ENCODE measurements at regions not wholly inside any gene's neighbourhood (a gene's known extent, or its start where the extent isn't known, plus 50 kb on each side); places are given as distances from the start of the nearest gene placed in this dataset.
"Not testable (repeated sequence)": the region's sequence is repeated elsewhere in the genome, so short reads cannot be mapped to it uniquely, and the experiment has no call there.

- Histone ChIP-seq H2BK15ac (replicated peaks; ENCODE audit: low read depth) (no peak overlapping the region), H3K4me3 (ENCODE audit: low read length) (no peak overlapping the region), H3K23ac (ENCODE audit: low read length) (no peak overlapping the region), H3K79me1 (ENCODE audit: low read length) (no peaks in the 10 kb centered on the region), H4K5ac (ENCODE audit: low read length) (no peak overlapping the region), H3K4me2 (ENCODE audit: low read length) (no peak overlapping the region), H3K79me2 (ENCODE audit: control insufficient read depth, insufficient read depth, low read length) (no peaks in the 10 kb centered on the region), H2BK5ac (ENCODE audit: low read length) (no peak overlapping the region), H3K56ac (ENCODE audit: low read length) (no peak overlapping the region), H4K8ac (ENCODE audit: low read depth, low read length) (no peak overlapping the region), H3K36me3 (ENCODE audit: control insufficient read depth, insufficient read depth, low read length) (no peaks in the 10 kb centered on the region), H3K4me1 (ENCODE audit: control insufficient read depth, low read depth, low read length) (peaks cover 1% of the 10 kb centered on the region), H3K27ac (ENCODE audit: low read depth, low read length) (no peak overlapping the region), H3K27me3 (ENCODE audit: insufficient read depth, low read length, poor library complexity) (no peaks in the 10 kb centered on the region), H3K18ac (ENCODE audit: low read length) (no peak overlapping the region), H2AK5ac (ENCODE audit: low read length) (no peak overlapping the region), H2BK120ac (ENCODE audit: low read depth, low read length) (no peak overlapping the region), H3K4ac (ENCODE audit: low read depth, low read length) (no peak overlapping the region), H3K9ac (ENCODE audit: low read length) (no peak overlapping the region)
- no peak for DNase-seq
Observed at GRCh38 chr2:85947593-85947992, 58.8 kb upstream of the ST3GAL5 start.

DNA sequence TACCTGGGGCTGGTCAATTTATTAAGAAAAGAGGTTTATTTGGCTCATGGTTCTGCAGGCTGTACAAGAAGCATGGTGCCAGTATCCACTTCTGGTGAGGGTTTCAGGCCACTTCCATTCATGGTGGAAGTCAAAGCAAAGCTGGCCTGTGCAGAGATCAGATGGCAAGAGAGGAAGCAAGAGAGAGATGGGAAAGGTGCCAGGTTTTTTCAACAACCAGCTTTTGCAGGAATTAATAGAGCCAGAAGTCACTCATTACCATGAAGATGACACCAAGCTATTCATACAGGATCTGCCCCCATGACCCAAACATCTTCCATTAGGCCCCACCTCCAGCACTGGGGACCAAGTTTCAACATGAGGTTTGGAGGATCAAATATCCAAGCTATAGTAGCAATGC lies 56.8 kb upstream of the ST3GAL5 start:
- H3K79me1 ChIP-seq (ENCODE audit: low read length) = no peaks in the 10 kb centered on the region
- H3K4me2 ChIP-seq (ENCODE audit: low read length) = no peak overlapping the region
- no peak overlapping the region for H2AK5ac ChIP-seq (ENCODE audit: low read length)
- H3K27ac ChIP-seq (ENCODE audit: low read depth, low read length) = no peak overlapping the region
- no peak overlapping the region for H2BK120ac ChIP-seq (ENCODE audit: low read depth, low read length)
- H3K27me3 ChIP-seq (ENCODE audit: insufficient read depth, low read length, poor library complexity) = no peaks in the 10 kb centered on the region
- DNase-seq = no peak
- no peak overlapping the region for H3K4ac ChIP-seq (ENCODE audit: low read depth, low read length)
- no peak overlapping the region for H3K4me3 ChIP-seq (ENCODE audit: low read length)
- no peak overlapping the region for H3K18ac ChIP-seq (ENCODE audit: low read length)
- no peaks in the 10 kb centered on the region for H3K36me3 ChIP-seq (ENCODE audit: control insufficient read depth, insufficient read depth, low read length)
- no peak overlapping the region for H4K5ac ChIP-seq (ENCODE audit: low read length)
- no peaks in the 10 kb centered on the region for H3K4me1 ChIP-seq (ENCODE audit: control insufficient read depth, low read depth, low read length)
- no peak overlapping the region for H3K9ac ChIP-seq (ENCODE audit: low read length)
- H4K8ac ChIP-seq (ENCODE audit: low read depth, low read length) = no peak overlapping the region
- H3K23ac ChIP-seq (ENCODE audit: low read length) = no peak overlapping the region
- H2BK15ac ChIP-seq (replicated peaks; ENCODE audit: low read depth) = no peak overlapping the region
- H2BK5ac ChIP-seq (ENCODE audit: low read length) = no peak overlapping the region
- H3K79me2 ChIP-seq (ENCODE audit: control insufficient read depth, insufficient read depth, low read length) = no peaks in the 10 kb centered on the region
- H3K56ac ChIP-seq (ENCODE audit: low read length) = no peak overlapping the region

DNA sequence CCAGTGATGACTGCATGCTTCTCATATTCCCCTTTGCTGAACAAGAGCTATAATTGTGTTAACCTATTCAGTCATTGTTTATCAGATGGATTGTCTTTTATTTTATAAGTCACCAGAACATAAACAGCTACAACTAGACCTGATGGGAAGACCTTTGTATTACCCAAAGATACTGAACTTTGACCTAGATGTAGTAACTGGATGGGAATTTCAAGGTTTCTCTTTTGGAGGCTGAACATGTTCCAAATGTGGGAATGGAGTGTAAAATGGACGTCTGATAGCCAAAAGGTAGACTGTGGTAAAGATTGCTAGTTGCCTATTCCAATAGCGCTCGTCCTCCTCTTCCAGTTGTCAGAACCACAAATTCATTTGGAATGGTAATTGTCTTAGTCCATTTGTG lies 56.4 kb upstream of the ST3GAL5 start:
- Histone ChIP-seq H3K36me3 (ENCODE audit: control insufficient read depth, insufficient read depth, low read length) (no peaks in the 10 kb centered on the region), H2AK5ac (ENCODE audit: low read length) (no peak overlapping the region), H3K27ac (ENCODE audit: low read depth, low read length) (no peak overlapping the region), H4K8ac (ENCODE audit: low read depth, low read length) (no peak overlapping the region), H2BK15ac (replicated peaks; ENCODE audit: low read depth) (no peak overlapping the region), H3K79me2 (ENCODE audit: control insufficient read depth, insufficient read depth, low read length) (no peaks in the 10 kb centered on the region), H4K5ac (ENCODE audit: low read length) (no peak overlapping the region), H3K18ac (ENCODE audit: low read length) (no peak overlapping the region), H3K9ac (ENCODE audit: low read length) (no peak overlapping the region), H3K4ac (ENCODE audit: low read depth, low read length) (no peak overlapping the region), H3K4me1 (ENCODE audit: control insufficient read depth, low read depth, low read length) (no peaks in the 10 kb centered on the region), H2BK5ac (ENCODE audit: low read length) (no peak overlapping the region), H3K4me3 (ENCODE audit: low read length) (no peak overlapping the region), H3K4me2 (ENCODE audit: low read length) (no peak overlapping the region), H2BK120ac (ENCODE audit: low read depth, low read length) (no peak overlapping the region), H3K79me1 (ENCODE audit: low read length) (no peaks in the 10 kb centered on the region), H3K23ac (ENCODE audit: low read length) (no peak overlapping the region), H3K56ac (ENCODE audit: low read length) (no peak overlapping the region), H3K27me3 (ENCODE audit: insufficient read depth, low read length, poor library complexity) (no peaks in the 10 kb centered on the region)
- DNase-seq = no peak
- WGBS (ENCODE audit: extremely low coverage, insufficient coverage, low lambda C conversion rate) = no CpG with 5 or more reads among the region's 3 CpGs

DNA sequence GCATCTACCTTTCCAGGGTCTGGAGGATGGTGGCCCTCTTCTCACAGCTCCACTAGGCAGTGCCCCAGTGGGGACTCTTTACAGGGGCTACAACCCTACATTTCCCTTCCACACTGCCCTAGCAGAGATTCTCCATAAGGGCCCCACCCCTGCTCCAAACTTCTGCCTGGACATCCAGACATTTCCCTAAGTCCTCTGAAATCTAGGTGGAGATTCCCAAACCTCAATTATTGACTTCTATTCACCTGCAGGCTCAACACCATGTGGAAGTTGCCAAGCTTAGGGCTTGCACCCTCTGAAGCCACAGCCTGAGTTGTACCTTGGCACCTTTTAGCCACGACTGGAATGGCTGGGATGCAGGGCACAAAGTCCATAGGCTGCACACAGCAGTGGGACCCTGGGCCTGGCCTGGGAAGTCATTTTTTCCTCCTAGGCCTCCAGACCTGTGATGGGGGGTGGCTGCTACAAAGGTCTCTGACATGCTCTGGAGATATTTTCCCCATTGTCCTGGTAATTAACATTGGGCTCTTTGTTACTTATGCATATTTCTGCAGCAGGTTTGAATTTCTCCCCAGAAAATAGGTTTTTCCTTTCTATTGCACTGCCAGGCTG lies 53.7 kb upstream of the ST3GAL5 start:
- Histone ChIP-seq H3K4ac (ENCODE audit: low read depth, low read length) (no peak overlapping the region), H2BK120ac (ENCODE audit: low read depth, low read length) (no peak overlapping the region), H3K56ac (ENCODE audit: low read length) (no peak overlapping the region), H3K27ac (ENCODE audit: low read depth, low read length) (no peak overlapping the region), H2AK5ac (ENCODE audit: low read length) (no peak overlapping the region), H4K8ac (ENCODE audit: low read depth, low read length) (no peak overlapping the region), H3K23ac (ENCODE audit: low read length) (no peak overlapping the region), H3K18ac (ENCODE audit: low read length) (no peak overlapping the region), H4K5ac (ENCODE audit: low read length) (no peak overlapping the region), H3K36me3 (ENCODE audit: control insufficient read depth, insufficient read depth, low read length) (no peaks in the 10 kb centered on the region), H3K9ac (ENCODE audit: low read length) (no peak overlapping the region), H2BK5ac (ENCODE audit: low read length) (no peak overlapping the region), H3K79me2 (ENCODE audit: control insufficient read depth, insufficient read depth, low read length) (no peaks in the 10 kb centered on the region), H3K4me3 (ENCODE audit: low read length) (no peak overlapping the region), H3K79me1 (ENCODE audit: low read length) (no peaks in the 10 kb centered on the region), H3K4me2 (ENCODE audit: low read length) (no peak overlapping the region), H3K27me3 (ENCODE audit: insufficient read depth, low read length, poor library complexity) (no peaks in the 10 kb centered on the region), H3K4me1 (ENCODE audit: control insufficient read depth, low read depth, low read length) (peaks cover under 1% of the 10 kb centered on the region), H2BK15ac (replicated peaks; ENCODE audit: low read depth) (no peak overlapping the region)
- WGBS (ENCODE audit: extremely low coverage, insufficient coverage, low lambda C conversion rate) = no CpG with 5 or more reads among the region's 1 CpG
- DNase-seq = no peak

- not testable (repeated sequence) for H3K27me3 ChIP-seq (ENCODE audit: insufficient read depth, low read length, poor library complexity); H3K23ac ChIP-seq (ENCODE audit: low read length); H3K4me3 ChIP-seq (ENCODE audit: low read length); H2BK120ac ChIP-seq (ENCODE audit: low read depth, low read length); H2BK15ac ChIP-seq (replicated peaks; ENCODE audit: low read depth); H3K18ac ChIP-seq (ENCODE audit: low read length); H3K36me3 ChIP-seq (ENCODE audit: control insufficient read depth, insufficient read depth, low read length); H3K4me2 ChIP-seq (ENCODE audit: low read length); H3K4ac ChIP-seq (ENCODE audit: low read depth, low read length); H3K27ac ChIP-seq (ENCODE audit: low read depth, low read length); H2BK5ac ChIP-seq (ENCODE audit: low read length); H4K5ac ChIP-seq (ENCODE audit: low read length); H4K8ac ChIP-seq (ENCODE audit: low read depth, low read length); H3K9ac ChIP-seq (ENCODE audit: low read length); H3K79me2 ChIP-seq (ENCODE audit: control insufficient read depth, insufficient read depth, low read length); H3K79me1 ChIP-seq (ENCODE audit: low read length); H3K4me1 ChIP-seq (ENCODE audit: control insufficient read depth, low read depth, low read length); DNase-seq; H3K56ac ChIP-seq (ENCODE audit: low read length); H2AK5ac ChIP-seq (ENCODE audit: low read length)
- WGBS (ENCODE audit: extremely low coverage, insufficient coverage, low lambda C conversion rate) = no CpG with 5 or more reads among the region's 2 CpGs
Observed at GRCh38 chr2:85941490-85941889, 52.7 kb upstream of the ST3GAL5 start.

DNA sequence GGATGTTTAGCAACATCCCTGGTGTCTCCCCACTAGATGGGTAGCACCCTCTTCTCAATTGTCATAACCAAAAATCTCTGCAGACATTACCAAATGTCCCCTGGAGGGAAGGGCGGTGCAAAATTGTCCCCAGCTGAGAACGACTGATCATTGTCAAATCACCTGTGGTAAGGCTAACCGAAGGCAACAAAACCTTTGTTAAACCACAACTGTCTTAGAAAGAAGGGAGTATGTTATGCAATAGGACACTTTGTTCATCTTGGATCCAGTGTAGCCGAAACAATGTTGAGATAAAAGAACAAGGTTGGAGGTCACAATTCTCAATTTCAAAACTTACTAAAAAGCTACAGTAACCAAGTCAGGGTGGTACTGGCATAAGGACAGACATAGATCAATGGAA lies 50.3 kb upstream of the ST3GAL5 start:
- no peak overlapping the region for H2BK5ac ChIP-seq (ENCODE audit: low read length)
- no peak for DNase-seq
- no peak overlapping the region for H4K8ac ChIP-seq (ENCODE audit: low read depth, low read length)
- H2BK120ac ChIP-seq (ENCODE audit: low read depth, low read length) = no peak overlapping the region
- no peak overlapping the region for H2BK15ac ChIP-seq (replicated peaks; ENCODE audit: low read depth)
- no peaks in the 10 kb centered on the region for H3K79me2 ChIP-seq (ENCODE audit: control insufficient read depth, insufficient read depth, low read length)
- no peak overlapping the region for H3K4ac ChIP-seq (ENCODE audit: low read depth, low read length)
- H3K4me3 ChIP-seq (ENCODE audit: low read length) = no peak overlapping the region
- no peaks in the 10 kb centered on the region for H3K36me3 ChIP-seq (ENCODE audit: control insufficient read depth, insufficient read depth, low read length)
- H3K9ac ChIP-seq (ENCODE audit: low read length) = no peak overlapping the region
- H3K27ac ChIP-seq (ENCODE audit: low read depth, low read length) = no peak overlapping the region
- H3K4me1 ChIP-seq (ENCODE audit: control insufficient read depth, low read depth, low read length) = peaks cover 9% of the 10 kb centered on the region
- H2AK5ac ChIP-seq (ENCODE audit: low read length) = no peak overlapping the region
- no CpG with 5 or more reads among the region's 4 CpGs for WGBS (ENCODE audit: extremely low coverage, insufficient coverage, low lambda C conversion rate)
- H3K18ac ChIP-seq (ENCODE audit: low read length) = no peak overlapping the region
- no peaks in the 10 kb centered on the region for H3K79me1 ChIP-seq (ENCODE audit: low read length)
- no peak overlapping the region for H3K23ac ChIP-seq (ENCODE audit: low read length)
- H3K56ac ChIP-seq (ENCODE audit: low read length) = no peak overlapping the region
- no peak overlapping the region for H4K5ac ChIP-seq (ENCODE audit: low read length)
- H3K4me2 ChIP-seq (ENCODE audit: low read length) = no peak overlapping the region
- no peaks in the 10 kb centered on the region for H3K27me3 ChIP-seq (ENCODE audit: insufficient read depth, low read length, poor library complexity)
